Ovary (tissue), 3 donors: ENCODE measurements at regions not wholly inside any gene's neighbourhood (a gene's known extent, or its start where the extent isn't known, plus 50 kb on each side); places are given as distances from the start of the nearest gene placed in this dataset.

Experiments
- CTCF ChIP-seq, 3 donors: fragments of 450-650 bp in 2 of 3; fragments of 200-600 bp in 1 of 3; IDR thresholded peaks; one replicate each; pipeline versions ENCODE4 v1.5.1 to v1.8.0; 2016 to 2022; ENCODE audit warnings: antibody characterized with exemption in 3 of 3, mild to moderate bottlenecking in 1 of 3
- POLR2A ChIP-seq: fragments of 450-650 bp; IDR thresholded peaks from one replicate; pipeline ENCODE4 v1.6.1; 2017; ENCODE audit warnings: antibody characterized with exemption, mild to moderate bottlenecking, moderate library complexity
- donor health status: DM: no; HTN: no; CAD: no.

GRCh38 chr2:16813593-16813992 is 148.0 kb upstream of the CYRIA start:
- TF ChIP-seq CTCF (IDR thresholded peaks at IDR 0.05) (no peak), POLR2A (no peak)
